PC-3 (cell line): ENCODE measurements at regions not wholly inside any gene's neighbourhood (a gene's known extent, or its start where the extent isn't known, plus 50 kb on each side); places are given as distances from the start of the nearest gene placed in this dataset.

Source experiments
- ATAC-seq: fragments of 200-7000 bp; cut with Tn5 transposase; 2 replicates; pipeline ENCODE4 v1.9.1; 2020; ENCODE audit warnings: mild to moderate bottlenecking, moderate library complexity
- BruUV-seq: library from RNA; stranded (reverse); fragments of 400-500 nt; replicated peaks from 2 replicates; lab custom pipeline; 2021; lab: Mats Ljungman, UMichigan
- CTCF ChIA-PET: fragments of 300-600 bp; sonication (Branson Sonifier 250); formaldehyde crosslinking; loops from one replicate; lab custom pipeline; 2022; ENCODE audit warnings: antibody characterized with exemption; lab: Charles Lee
- POLR2A ChIA-PET: fragments of 300-600 bp; sonication (Branson Sonifier 250); formaldehyde crosslinking; loops from one replicate; lab custom pipeline; 2022; ENCODE audit warnings: antibody characterized with exemption; ENCODE audit not compliant: unreplicated experiment; lab: Charles Lee
- DNase-seq: peaks from one replicate; pipeline ENCODE4 v3.0.0-alpha.2; 2015
- H2AFZ ChIP-seq: fragments of 300-600 bp; sonication (generic); 2 replicates; pipeline ENCODE4 v1.6.0; 2016; ENCODE audit warnings: antibody characterized with exemption, low read length
- H3F3A ChIP-seq: fragments of 300-600 bp; sonication (generic); one replicate; pipeline ENCODE4 v1.6.0; 2017; ENCODE audit warnings: antibody characterized with exemption, low read length, control low read depth, mild to moderate bottlenecking; ENCODE audit not compliant: unreplicated experiment
- H3K27ac ChIP-seq: fragments of 300-600 bp; sonication (generic); 2 replicates; pipeline ENCODE4 v1.5.1; 2016; ENCODE audit warnings: mild to moderate bottlenecking, low read length
- H3K27me3 ChIP-seq: fragments of 300-600 bp; sonication (generic); 2 replicates; pipeline ENCODE4 v1.6.1; 2016; ENCODE audit warnings: low read length, mixed read lengths
- H3K36me3 ChIP-seq: fragments of 300-600 bp; sonication (generic); 2 replicates; pipeline ENCODE4 v1.6.1; 2016; ENCODE audit warnings: low read depth, mixed run types, low read length, mixed read lengths
- H3K4me1 ChIP-seq: fragments of 300-600 bp; sonication (generic); 2 replicates; pipeline ENCODE4 v1.5.1; 2016; ENCODE audit warnings: low read length; ENCODE audit not compliant: insufficient read depth
- H3K4me2 ChIP-seq: fragments of 300-600 bp; sonication (generic); 2 replicates; pipeline ENCODE4 v1.6.0; 2016; ENCODE audit warnings: low read length
- H3K4me3 ChIP-seq: fragments of 300-600 bp; sonication (generic); 2 replicates; pipeline ENCODE4 v1.5.1; 2016; ENCODE audit warnings: mild to moderate bottlenecking, low read length, mixed read lengths
- H3K79me2 ChIP-seq: fragments of 300-600 bp; sonication (generic); 2 replicates; pipeline ENCODE4 v1.6.1; 2017; ENCODE audit warnings: low read length, mixed read lengths
- H3K9ac ChIP-seq: fragments of 300-600 bp; sonication (generic); 2 replicates; pipeline ENCODE4 v1.6.0; 2016; ENCODE audit warnings: mild to moderate bottlenecking, low read length
- H3K9me2 ChIP-seq: fragments of 300-600 bp; sonication (generic); replicated peaks from 2 replicates; pipeline ENCODE4 v1.6.1; 2016; ENCODE audit warnings: mixed run types, low read length, mixed read lengths
- H3K9me3 ChIP-seq: fragments of 300-600 bp; sonication (generic); 2 replicates; pipeline ENCODE4 v1.6.1; 2016; ENCODE audit warnings: low read length, mixed read lengths
- H4K20me1 ChIP-seq: fragments of 300-600 bp; sonication (generic); 2 replicates; pipeline ENCODE4 v1.6.1; 2016; ENCODE audit warnings: low read length, mixed read lengths
- CTCF ChIP-seq: fragments of 300-600 bp; sonication (generic); conservative IDR thresholded peaks from 2 replicates; pipeline ENCODE4 v1.5.1; 2017; ENCODE audit warnings: antibody characterized with exemption, low read depth, mild to moderate bottlenecking, low read length
- EZH2 ChIP-seq: fragments of 300-600 bp; sonication (generic); IDR thresholded peaks from one replicate; pipeline ENCODE4 v1.6.1; 2017; ENCODE audit warnings: antibody characterized with exemption, mild to moderate bottlenecking, low read length; ENCODE audit not compliant: unreplicated experiment
- EZH2phosphoT487 ChIP-seq: fragments of 300-600 bp; sonication (generic); IDR thresholded peaks from 2 replicates; pipeline ENCODE4 v1.6.1; 2018; ENCODE audit warnings: mild to moderate bottlenecking, antibody characterized with exemption, low read length, borderline replicate concordance
- intact Hi-C: fragments of 100-400 bp; cut with micrococcal nuclease; formaldehyde crosslinking; loops from 2 replicates; pipeline ENCODE4 v1.9.0; 2023

GRCh38 chr1:105100102-105100501 lies 1350.4 kb downstream of the AMY1C start:
- Histone ChIP-seq H3K9me3 (no peaks in the 10 kb centered on the region), H3K9me2 (no peaks in the 10 kb centered on the region; the same call in 1 of the 2 replicates), H3F3A (no peaks in the 10 kb centered on the region), H3K27ac (no peak overlapping the region), H3K4me3 (no peak overlapping the region), H3K27me3 (no peaks in the 10 kb centered on the region), H3K36me3 (no peaks in the 10 kb centered on the region), H3K79me2 (no peaks in the 10 kb centered on the region), H4K20me1 (no peaks in the 10 kb centered on the region), H3K4me2 (no peak overlapping the region), H3K9ac (no peak overlapping the region), H2AFZ (no peak overlapping the region), H3K4me1 (no peaks in the 10 kb centered on the region)
- ATAC-seq (no peak), DNase-seq (no peak)
- TF ChIP-seq EZH2phosphoT487: no peak
- no peak for TF ChIP-seq CTCF
- TF ChIP-seq EZH2: no peak
- no TSS peak for BruUV-seq
- POLR2A ChIA-PET: no interaction called here
- intact Hi-C loops: no loop called here
- CTCF ChIA-PET: no interaction called here

- ATAC-seq: no peak
- no peak overlapping the region for H3K9ac ChIP-seq
- H3F3A ChIP-seq: no peaks in the 10 kb centered on the region
- intact Hi-C loops: no loop called here
- no peaks in the 10 kb centered on the region for H3K9me3 ChIP-seq
- no peaks in the 10 kb centered on the region for H3K4me1 ChIP-seq
- no TSS peak for BruUV-seq
- H2AFZ ChIP-seq: no peak overlapping the region
- H3K36me3 ChIP-seq: no peaks in the 10 kb centered on the region
- TF ChIP-seq CTCF: no peak
- no peak overlapping the region for H3K4me2 ChIP-seq
- no peaks in the 10 kb centered on the region for H4K20me1 ChIP-seq
- POLR2A ChIA-PET: interaction anchor here (0.6 kb wide), 1 partner anchor 304 kb away, joined by 6 read pairs; no protein-coding TSS in a partner anchor
- H3K27ac ChIP-seq: no peak overlapping the region
- no peaks in the 10 kb centered on the region for H3K27me3 ChIP-seq
- H3K79me2 ChIP-seq: no peaks in the 10 kb centered on the region
- no peak for DNase-seq
- H3K4me3 ChIP-seq: no peak overlapping the region
- H3K9me2 ChIP-seq: no peaks in the 10 kb centered on the region; the same call in 1 of the 2 replicates
- CTCF ChIA-PET: interaction anchor here (0.6 kb wide), 1 partner anchor 149 kb away, joined by 4 read pairs; no protein-coding TSS in a partner anchor
These were observed 1351.6 kb downstream of the AMY1C start for GRCh38 chr1:105101261-105101660.

GRCh38 chr1:105102371-105102770 lies 1352.7 kb downstream of the AMY1C start:
- Histone ChIP-seq H3K9me2 (no peaks in the 10 kb centered on the region; the same call in 1 of the 2 replicates), H3F3A (no peaks in the 10 kb centered on the region), H3K27me3 (no peaks in the 10 kb centered on the region), H3K36me3 (no peaks in the 10 kb centered on the region), H2AFZ (no peak overlapping the region), H3K79me2 (no peaks in the 10 kb centered on the region), H3K4me2 (no peak overlapping the region), H3K4me3 (no peak overlapping the region), H3K9ac (no peak overlapping the region), H3K27ac (no peak overlapping the region), H3K9me3 (no peaks in the 10 kb centered on the region), H3K4me1 (no peaks in the 10 kb centered on the region), H4K20me1 (no peaks in the 10 kb centered on the region)
- POLR2A ChIA-PET: no interaction called here
- intact Hi-C loops: no loop called here
- TF ChIP-seq EZH2phosphoT487 (no peak), CTCF (no peak), EZH2 (no peak)
- ATAC-seq (no peak), DNase-seq (no peak)
- CTCF ChIA-PET: no interaction called here
- no TSS peak for BruUV-seq
